ENCODE measurements at regions not wholly inside any gene's neighbourhood (a gene's known extent, or its start where the extent isn't known, plus 50 kb on each side); places are given as distances from the start of the nearest gene placed in this dataset.

- intact Hi-C loops (cut with micrococcal nuclease; ENCODE audit: unreplicated experiment) = no loop called here
- DNase-seq (ENCODE audit: low read depth, low spot score) = no peak
- ATAC-seq = no peak
- Histone ChIP-seq H3K4me3 (ENCODE audit: low read depth in 2 of 2, low read length in 2 of 2) (peak overlapping the region in 1 of 2 experiments; percentile 41; a peak in 2 of 4 replicates), H3K36me3 (ENCODE audit: control insufficient read depth, insufficient read depth, low read length) (no peaks in the 10 kb centered on the region), H3K27me3 (ENCODE audit: control insufficient read depth, insufficient read depth, low read length) (peaks cover 2% of the 10 kb centered on the region; the same call in 1 of the 2 replicates), H3K9me3 (ENCODE audit: control insufficient read depth, insufficient read depth, low read depth, low read length) (no peaks in the 10 kb centered on the region), H3K27ac (ENCODE audit: low read length) (no peak overlapping the region), H3K4me1 (ENCODE audit: control insufficient read depth, insufficient read depth, low read length) (no peaks in the 10 kb centered on the region)
- ChIA-PET POLR2A (no interaction called here), CTCF (no interaction called here)
- BruUV-seq (replicated peaks) = no TSS peak
- TF ChIP-seq, protein P1, sequence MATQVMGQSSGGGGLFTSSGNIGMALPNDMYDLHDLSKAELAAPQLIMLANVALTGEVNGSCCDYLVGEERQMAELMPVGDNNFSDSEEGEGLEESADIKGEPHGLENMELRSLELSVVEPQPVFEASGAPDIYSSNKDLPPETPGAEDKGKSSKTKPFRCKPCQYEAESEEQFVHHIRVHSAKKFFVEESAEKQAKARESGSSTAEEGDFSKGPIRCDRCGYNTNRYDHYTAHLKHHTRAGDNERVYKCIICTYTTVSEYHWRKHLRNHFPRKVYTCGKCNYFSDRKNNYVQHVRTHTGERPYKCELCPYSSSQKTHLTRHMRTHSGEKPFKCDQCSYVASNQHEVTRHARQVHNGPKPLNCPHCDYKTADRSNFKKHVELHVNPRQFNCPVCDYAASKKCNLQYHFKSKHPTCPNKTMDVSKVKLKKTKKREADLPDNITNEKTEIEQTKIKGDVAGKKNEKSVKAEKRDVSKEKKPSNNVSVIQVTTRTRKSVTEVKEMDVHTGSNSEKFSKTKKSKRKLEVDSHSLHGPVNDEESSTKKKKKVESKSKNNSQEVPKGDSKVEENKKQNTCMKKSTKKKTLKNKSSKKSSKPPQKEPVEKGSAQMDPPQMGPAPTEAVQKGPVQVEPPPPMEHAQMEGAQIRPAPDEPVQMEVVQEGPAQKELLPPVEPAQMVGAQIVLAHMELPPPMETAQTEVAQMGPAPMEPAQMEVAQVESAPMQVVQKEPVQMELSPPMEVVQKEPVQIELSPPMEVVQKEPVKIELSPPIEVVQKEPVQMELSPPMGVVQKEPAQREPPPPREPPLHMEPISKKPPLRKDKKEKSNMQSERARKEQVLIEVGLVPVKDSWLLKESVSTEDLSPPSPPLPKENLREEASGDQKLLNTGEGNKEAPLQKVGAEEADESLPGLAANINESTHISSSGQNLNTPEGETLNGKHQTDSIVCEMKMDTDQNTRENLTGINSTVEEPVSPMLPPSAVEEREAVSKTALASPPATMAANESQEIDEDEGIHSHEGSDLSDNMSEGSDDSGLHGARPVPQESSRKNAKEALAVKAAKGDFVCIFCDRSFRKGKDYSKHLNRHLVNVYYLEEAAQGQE (IDR thresholded peaks at IDR 0.05; ENCODE audit: insufficient read depth in 1 of 2, low read depth in 2 of 2, low read length in 1 of 2) = no peak
- no peak for TF ChIP-seq TCF7L2 (IDR thresholded peaks at IDR 0.05; ENCODE audit: low read depth, low read length)
- TF ChIP-seq SIN3A (IDR thresholded peaks at IDR 0.05; ENCODE audit: borderline replicate concordance, insufficient read depth, low read depth, low read length) = no peak
- TF ChIP-seq CTCF (IDR thresholded peaks at IDR 0.05) = no peak
- no peak for TF ChIP-seq POLR2AphosphoS5 (IDR thresholded peaks at IDR 0.05; ENCODE audit: low read depth, low read length)
- in situ Hi-C loops (cut with HindIII; ENCODE audit: low pct_unique_long_range_greater_than_20kb, low sequenced_read_pairs) = no loop called here
These were observed 230.0 kb upstream of the BTBD3 start for GRCh38 chr20:11687546-11688292.

DNA sequence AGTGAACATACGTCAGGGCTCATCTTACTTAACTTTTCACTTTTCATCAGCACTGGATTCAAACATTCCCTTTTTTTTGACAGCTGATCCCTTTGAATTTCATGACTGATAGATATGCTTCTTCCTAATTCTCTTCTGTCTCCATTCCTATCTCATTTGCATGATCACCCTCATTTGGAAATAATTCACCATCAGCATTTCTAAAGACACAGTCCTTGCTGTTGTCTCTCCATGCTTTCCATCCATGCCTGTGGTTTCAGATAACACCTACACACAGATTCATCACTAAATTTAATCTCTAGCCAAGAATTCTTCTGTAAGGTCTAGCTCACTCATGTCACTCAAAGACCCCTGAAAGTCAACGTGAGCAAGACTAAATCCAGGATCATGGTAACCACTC lies 228.4 kb upstream of the BTBD3 start:
- DNase-seq (ENCODE audit: low read depth, low spot score) = no peak
- Histone ChIP-seq H3K36me3 (ENCODE audit: control insufficient read depth, insufficient read depth, low read length) (no peaks in the 10 kb centered on the region), H3K4me3 (ENCODE audit: low read depth in 2 of 2, low read length in 2 of 2) (no peak overlapping the region), H3K27me3 (ENCODE audit: control insufficient read depth, insufficient read depth, low read length) (peaks cover 2% of the 10 kb centered on the region; the same call in 1 of the 2 replicates), H3K27ac (ENCODE audit: low read length) (no peak overlapping the region), H3K4me1 (ENCODE audit: control insufficient read depth, insufficient read depth, low read length) (no peaks in the 10 kb centered on the region), H3K9me3 (ENCODE audit: control insufficient read depth, insufficient read depth, low read depth, low read length) (no peaks in the 10 kb centered on the region)
- ATAC-seq = no peak
- BruUV-seq (replicated peaks) = no TSS peak
- in situ Hi-C loops (cut with HindIII; ENCODE audit: low pct_unique_long_range_greater_than_20kb, low sequenced_read_pairs) (no loop called here), intact Hi-C loops (cut with micrococcal nuclease; ENCODE audit: unreplicated experiment) (no loop called here)
- no peak for TF ChIP-seq CTCF (IDR thresholded peaks at IDR 0.05)
- TF ChIP-seq TCF7L2 (IDR thresholded peaks at IDR 0.05; ENCODE audit: low read depth, low read length) = no peak
- no peak for TF ChIP-seq SIN3A (IDR thresholded peaks at IDR 0.05; ENCODE audit: borderline replicate concordance, insufficient read depth, low read depth, low read length)
- ChIA-PET POLR2A (no interaction called here), CTCF (no interaction called here)

Data from Panc1 (cell line).